HUDEP-2 (cell line): ENCODE measurements at regions not wholly inside any gene's neighbourhood (a gene's known extent, or its start where the extent isn't known, plus 50 kb on each side); places are given as distances from the start of the nearest gene placed in this dataset.
A peak's percentile ranks its signal among the peaks of the same experiment; 100 is the strongest.
"Not testable (repeated sequence)": the region's sequence is repeated elsewhere in the genome, so short reads cannot be mapped to it uniquely, and the experiment has no call there.

Experiments used
- DNase-seq, 76 experiments: peaks; one replicate each; lab custom pipeline; 2025; ENCODE audit not compliant: unreplicated experiment in 76 of 76; lab: John Stamatoyannopoulos, UW

DNA sequence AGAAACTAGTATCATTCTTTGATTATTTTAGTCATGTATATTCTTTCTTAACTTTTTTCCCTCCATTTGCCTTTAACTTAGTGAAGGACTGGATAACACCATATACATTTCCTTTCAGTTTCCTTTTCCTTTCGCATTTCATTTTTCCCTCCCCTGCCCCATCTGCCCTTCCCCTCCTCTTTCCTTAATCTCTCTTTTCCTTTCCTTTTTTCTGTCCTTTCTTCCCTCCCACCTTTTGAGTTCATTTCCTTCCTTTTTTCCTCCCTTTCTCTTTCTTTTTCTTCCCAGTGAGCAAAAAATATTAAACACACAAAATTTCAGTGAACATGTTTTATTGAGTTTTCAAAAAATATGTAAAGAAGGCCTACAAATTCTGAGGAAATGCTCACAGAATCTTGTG is 373.3 kb downstream of the SRGAP2C start:
- not testable (repeated sequence) for DNase-seq

DNA sequence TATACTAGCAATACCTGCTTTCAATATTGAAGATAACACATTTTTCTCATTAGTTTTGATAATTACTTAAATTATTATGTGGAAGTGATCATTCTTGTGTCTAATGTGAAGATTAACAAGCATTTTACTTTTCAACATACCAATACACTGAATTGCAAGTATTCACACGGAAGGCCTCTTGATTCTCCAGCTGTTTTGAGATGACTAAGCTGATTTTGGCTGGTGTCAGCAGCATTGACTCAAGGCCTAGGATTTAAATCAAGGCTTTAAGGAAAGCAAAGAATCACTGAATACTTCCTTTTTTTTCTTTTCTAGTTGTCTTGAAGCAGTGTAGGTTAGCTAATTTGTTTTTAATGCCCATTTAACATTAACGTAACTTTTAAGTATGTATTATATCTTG is 373.7 kb downstream of the SRGAP2C start:
- DNase-seq: no peak

DNA sequence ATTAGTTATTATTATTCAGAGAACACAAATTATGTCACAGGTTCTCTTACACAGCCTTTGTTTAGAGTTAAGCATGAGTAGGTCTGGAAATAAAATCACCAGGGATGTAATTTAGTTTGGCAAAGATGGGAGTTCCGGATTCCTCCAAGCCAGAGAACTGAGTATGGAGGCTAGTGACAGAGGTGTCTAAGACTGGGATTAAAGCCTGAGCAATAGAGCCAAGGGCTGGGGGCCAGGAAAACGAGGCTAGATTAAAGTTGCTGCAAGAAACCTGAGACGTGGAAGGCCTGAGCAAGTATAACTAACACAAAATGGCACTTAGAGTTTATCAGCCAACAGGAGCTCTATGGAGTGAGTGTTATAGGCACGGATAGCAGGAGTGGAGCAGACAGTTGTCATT is 381.6 kb downstream of the SRGAP2C start:
- no peak for DNase-seq

DNA sequence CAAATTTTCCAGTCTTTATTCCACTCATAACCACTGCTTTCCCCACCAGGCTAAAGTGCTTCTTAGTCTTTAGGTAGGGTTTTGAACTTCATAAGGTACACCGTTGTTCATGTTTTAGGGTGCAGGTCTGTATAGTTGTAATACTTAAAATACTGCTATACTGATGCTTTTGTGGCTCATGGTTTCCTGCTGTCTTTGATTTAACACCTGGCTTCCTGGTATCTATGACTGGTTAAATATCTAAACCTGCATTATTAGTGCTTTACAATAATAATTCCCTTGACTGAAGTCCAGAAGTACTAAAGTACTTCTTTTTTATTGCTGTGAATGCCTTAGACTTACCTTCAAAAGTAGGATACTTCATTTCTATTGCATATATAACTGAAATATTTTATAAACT is 384.7 kb downstream of the SRGAP2C start:
- no peak for DNase-seq

DNA sequence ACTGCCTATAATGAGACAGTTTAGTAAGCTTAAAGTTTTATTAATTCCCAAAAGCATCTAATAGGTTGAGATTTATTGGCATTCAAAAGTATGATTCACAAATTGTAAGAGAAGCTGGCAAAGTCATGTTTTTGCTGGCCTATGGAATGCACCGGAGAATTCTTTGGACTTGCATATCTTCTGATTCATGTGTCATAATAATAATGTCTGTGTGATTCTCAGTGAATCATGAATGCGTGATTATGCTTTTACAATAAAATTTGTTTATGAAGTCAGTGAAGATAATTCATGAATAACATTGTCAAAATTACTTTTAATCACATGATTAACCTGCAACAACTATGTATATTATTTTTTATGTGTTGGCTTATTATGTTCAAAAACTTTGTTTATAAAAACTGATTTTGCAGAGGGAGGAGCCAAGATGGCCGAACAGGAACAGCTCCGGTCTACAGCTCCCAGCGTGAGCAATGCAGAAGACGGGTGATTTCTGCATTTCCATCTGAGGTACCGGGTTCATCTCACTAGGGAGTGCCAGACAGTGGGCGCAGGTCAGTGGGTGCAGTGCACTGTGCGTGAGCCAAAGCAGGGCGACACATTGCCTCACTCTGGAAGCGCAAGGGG is 389.2 kb downstream of the SRGAP2C start:
- DNase-seq: not testable (repeated sequence)

DNA sequence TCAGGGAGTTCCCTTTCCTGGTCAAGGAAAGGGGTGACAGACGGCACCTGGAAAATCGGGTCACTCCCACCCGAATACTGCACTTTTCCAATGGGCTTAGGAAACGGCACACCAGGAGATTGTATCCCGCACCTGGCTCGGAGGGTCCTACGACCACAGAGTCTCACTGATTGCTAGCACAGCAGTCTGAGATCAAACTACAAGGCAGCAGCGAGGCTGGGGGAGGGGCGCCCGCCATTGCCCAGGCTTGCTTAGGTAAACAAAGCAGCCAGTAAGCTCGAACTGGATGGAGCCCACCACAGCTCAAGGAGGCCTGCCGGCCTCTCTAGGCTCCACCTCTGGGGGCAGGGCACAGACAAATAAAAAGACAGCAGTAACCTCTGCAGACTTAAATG is 389.7 kb downstream of the SRGAP2C start:
- not testable (repeated sequence) for DNase-seq

DNA sequence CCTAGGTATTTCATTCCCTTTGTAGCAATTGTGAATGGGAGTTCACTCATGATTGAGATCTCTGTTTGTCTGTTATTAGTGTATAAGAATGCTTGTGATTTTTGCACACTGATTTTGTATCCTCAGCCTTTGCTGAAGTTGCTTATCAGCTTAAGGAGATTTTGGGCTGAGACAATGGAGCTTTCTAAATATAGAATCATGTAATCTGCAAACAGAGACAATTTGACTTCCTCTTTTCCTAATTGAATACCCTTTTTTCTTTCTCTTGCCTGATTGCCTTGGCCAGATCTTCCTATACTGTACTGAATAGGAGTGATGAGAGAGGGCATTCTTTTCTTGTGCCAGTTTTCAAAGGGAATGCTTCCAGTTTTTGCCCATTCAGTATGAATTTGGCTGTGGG is 398.1 kb downstream of the SRGAP2C start:
- DNase-seq: not testable (repeated sequence)

DNA sequence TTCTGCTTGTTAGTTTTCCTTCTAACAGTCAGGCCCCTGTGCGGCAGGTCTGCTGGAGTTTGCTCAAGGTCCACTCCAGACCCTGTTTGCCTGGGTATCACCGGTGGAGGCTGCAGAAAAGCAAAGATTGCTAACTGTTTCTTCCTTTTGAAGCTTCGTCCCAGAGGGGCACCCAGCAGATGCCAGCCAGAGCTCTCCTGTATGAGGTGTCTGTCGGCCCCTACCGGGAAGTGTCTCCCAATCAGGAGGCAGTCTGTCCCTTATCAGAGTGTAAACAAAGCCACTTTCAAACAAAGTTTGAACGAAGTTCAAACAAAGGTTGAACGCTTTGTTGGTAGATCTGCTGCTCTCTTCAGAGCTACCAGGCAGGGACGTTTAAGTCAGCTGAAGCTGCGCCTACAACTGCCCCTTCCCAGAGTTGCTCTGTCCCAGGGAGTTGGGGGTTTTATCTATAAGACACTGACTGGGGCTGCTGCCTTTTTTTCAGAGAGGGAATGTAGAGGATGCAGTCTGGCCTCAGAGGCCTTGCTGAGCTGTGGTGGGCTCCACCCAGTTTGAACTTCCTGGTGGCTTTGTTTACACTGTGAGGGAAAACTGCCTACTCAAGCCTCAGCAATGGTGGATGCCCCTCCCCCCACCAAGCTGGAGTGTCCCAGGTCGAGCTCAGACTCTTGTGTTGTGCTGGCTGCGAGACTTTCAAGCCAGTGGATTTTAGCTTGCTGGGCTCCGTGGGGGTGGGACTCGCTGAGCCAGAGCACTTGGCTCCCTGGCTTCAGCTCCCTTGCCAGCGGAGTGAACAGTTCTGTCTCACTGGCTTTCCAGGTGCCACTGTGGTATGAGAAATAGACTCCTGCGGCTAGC is 401.8 kb downstream of the SRGAP2C start:
- DNase-seq: no peak

DNA sequence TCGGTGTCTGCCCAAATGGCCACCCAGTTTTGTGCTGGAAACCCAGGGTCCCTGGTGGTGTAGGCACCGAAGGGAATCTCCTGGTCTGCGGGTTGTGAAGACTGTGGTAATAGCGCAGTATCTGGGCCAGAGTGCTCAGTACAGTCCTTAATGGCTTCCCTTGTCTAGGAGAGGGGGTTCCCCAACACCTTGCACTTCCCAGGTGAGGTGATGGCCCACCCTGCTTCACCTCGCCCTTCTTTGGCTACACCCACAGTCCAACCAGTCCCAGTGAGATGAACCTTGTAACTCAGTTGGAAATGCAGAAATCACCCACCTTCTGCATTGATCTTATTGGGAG is 402.4 kb downstream of the SRGAP2C start:
- DNase-seq: no peak

DNA sequence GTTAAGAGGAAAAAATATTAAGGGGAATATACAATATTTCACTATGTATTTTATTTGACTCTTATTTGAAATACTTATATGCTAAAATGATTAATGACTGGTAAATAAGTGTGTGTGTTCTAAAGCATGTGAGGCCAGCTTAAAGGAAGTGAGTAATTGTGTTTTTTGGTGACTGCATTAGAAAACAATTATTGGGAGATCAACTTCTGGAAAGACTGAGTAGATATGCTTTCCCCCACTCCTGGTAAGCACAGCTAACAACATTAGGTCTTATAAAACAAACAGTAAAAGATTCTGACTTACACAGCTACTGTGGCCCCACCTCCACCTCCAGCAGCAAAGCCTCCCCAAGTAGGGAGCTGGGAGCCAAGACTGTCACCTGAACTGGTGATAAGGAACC is 403.0 kb downstream of the SRGAP2C start:
- no peak for DNase-seq

DNA sequence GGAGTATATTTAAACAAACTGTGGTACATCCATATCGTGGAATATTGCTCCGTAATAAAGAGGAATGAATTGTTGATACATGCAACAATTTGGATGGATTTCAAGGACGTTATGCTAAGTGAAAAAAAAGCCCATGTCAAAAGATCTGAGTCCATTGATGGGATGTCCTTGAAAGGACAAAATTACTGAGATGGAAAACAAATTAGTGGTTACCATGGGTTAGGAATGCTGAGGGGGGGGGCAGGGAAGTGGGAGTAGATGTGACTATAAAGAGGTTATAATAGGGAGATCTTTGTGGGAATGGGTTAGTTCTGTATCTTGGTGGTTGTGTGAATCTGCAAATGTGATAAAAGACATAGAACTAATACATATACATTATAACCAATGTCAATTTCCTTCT is 409.3 kb downstream of the SRGAP2C start:
- DNase-seq: no peak

DNA sequence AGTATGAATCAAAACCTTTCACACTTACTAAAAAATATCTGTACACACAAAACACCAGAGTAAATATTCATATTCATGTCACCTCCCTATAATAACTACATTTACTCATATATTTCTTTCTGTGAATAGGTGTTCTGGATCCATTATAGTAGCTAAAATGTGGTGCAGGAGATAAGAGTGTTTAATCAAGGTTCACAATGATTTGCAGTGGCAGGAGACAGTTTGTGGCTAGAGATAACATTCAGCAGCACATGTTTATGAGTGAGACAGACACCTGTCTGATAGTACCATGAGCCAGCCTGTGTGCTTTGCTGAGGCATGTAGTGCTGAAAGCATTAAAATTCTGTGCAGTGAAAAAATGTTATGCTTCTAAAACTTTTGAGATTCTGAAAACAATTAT is 410.3 kb downstream of the SRGAP2C start:
- peak in 28 of 76 experiments; percentile 0 to 61 (median 8) for DNase-seq

DNA sequence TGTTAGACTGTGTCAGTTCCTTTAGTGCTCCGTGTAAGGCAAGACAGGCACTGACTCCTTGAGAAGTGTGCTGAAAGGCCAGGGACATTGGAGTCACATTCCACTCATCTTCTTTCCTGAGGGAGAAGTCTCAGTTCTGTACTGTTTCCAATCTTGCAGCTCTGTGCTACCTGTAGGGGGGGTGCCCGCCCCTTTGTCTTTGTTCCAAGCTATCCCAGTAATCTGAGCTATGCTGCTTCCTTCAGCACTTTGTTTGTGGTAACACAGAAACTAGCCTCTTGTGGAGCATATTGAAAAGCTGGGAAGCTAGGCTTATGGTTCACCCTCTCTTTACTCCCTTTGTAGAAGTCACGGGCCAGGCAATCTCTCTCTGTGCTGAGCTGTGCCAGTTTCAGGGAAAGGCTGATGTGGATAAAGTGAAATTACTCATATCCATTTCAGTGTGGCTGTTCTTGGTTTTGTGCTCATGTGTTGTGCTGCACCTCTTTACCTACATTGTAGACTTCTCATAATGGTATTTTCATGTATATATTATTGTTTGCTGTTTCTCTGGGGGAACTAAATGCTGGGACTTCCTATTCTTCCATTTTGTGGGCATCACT is 420.2 kb downstream of the SRGAP2C start:
- DNase-seq: not testable (repeated sequence)

DNA sequence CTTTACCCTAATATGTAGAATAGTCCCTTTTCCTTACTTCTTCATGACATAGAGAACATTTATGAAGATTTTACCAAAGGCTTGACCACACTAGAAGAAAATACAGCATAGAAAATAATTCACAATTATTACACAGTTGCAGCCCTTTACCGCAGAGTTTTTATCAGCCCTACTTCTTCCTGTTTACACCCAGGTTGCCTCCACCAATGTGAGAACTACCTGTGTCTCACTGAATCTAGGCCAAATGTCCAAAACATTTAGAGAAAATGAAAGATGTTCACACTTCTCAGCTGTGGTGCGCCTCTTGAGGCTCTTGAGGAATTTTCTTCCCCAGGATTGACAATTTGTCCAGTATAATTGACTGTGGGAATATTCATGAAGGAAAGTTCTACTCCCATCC is 422.7 kb downstream of the SRGAP2C start:
- not testable (repeated sequence) for DNase-seq
